GM12872 (cell line): ENCODE measurements at regions not wholly inside any gene's neighbourhood (a gene's known extent, or its start where the extent isn't known, plus 50 kb on each side); places are given as distances from the start of the nearest gene placed in this dataset.
A peak's percentile ranks its signal among the peaks of the same experiment; 100 is the strongest.

Source experiments
- CTCF ChIP-seq: IDR thresholded peaks from 3 replicates; pipeline ENCODE4 v1.5.1; 2011; ENCODE audit warnings: low read depth, mild to moderate bottlenecking, low read length, moderate library complexity; ENCODE audit not compliant: insufficient read depth

DNA sequence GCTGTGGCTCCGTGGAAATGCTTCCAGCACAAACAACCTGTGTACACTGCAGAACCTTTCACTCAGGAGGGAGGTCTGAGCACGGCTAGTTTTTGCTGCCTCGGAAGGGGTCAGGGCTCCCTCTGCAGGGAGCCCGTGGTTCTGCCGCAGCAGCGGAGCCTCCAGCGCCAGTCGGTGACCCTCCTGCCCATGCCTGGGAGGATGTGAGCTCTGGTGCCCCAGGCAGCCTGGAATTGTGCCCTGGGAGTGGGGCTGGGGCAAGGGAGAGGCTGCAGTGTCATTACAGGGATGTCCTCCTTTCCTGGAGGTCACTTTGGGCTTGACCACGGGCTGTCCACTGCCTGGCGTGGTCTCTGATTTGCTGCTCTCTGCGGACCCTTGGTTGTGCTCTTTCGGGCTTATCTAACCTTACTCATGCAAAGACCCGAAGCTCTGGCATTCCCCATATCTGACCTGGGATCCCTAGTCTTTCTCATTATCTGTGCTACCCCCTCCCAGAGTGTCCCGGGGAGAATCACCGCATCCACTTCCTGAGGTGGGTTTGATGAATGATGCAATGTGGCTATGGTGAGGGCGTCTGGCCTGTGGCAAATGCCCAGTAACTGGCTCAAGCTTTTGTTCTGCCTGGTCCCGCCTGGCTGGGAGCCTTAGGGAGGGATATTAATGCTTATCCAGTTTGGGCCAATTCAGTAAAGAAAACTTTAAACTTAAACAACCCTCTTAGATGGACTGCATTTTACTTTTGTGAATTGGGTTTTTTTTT lies 59.6 kb upstream of the TAGAP start:
- peak; percentile 99 for TF ChIP-seq CTCF

- TF ChIP-seq CTCF: no peak
Measured at GRCh38 chr6:159103396-159104162, 58.8 kb upstream of the TAGAP start.

DNA sequence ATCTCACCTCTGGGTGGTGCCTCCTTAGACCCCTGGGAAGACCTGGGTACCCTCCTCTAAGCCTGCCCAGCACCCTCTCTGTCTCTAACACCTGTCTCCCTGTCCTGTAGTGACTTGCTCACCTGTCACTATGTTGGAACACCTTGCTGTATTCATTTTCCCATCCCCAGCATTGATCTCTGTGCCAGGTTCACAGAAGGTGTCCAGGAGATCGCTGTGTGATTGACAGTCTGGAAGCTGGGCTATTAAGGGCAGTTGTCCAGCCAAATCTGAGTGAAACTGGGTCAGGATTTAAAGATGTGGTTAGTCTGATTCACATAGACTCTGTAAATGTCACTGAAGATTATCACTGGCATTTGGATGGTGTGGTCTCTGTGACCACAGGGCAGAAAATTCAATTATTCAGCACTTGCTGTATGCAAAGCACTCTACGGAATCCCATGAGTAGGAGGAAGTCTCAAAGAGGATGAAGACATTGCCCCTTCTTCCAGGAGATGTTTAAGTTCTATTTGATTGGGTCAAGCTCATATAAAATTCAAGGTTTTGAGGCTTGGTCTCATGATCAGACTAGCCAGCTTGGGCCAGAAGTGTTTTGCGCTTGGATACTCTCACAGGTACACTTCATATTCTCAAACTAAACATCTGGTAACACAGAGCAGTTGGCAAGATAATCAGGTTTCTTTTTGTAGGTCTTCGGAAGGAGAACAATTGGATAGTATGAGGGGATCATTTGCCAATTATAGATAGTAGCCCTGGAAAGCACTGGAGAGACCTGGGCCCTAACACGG lies 57.8 kb upstream of the TAGAP start:
- no peak for TF ChIP-seq CTCF

DNA sequence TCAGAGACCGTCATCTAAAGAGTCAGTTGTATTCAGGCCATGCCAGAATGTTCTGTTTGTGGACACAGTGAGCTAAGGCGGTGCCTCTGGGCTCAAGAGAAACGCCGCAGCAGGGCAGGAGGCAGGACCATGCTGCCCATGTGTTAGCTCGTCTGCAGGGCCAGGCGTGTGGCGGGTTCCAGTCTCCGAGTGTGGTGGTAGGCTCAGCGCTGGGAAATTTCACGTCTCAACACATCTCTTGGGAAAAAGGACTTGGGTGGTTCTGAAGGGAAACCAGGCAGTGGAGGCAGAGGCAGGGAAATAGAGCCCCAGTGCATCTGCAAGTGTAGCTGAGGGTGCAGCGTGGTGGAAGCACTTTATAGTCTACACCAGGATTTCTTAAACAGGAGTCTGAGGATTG lies 56.9 kb upstream of the TAGAP start:
- no peak for TF ChIP-seq CTCF

DNA sequence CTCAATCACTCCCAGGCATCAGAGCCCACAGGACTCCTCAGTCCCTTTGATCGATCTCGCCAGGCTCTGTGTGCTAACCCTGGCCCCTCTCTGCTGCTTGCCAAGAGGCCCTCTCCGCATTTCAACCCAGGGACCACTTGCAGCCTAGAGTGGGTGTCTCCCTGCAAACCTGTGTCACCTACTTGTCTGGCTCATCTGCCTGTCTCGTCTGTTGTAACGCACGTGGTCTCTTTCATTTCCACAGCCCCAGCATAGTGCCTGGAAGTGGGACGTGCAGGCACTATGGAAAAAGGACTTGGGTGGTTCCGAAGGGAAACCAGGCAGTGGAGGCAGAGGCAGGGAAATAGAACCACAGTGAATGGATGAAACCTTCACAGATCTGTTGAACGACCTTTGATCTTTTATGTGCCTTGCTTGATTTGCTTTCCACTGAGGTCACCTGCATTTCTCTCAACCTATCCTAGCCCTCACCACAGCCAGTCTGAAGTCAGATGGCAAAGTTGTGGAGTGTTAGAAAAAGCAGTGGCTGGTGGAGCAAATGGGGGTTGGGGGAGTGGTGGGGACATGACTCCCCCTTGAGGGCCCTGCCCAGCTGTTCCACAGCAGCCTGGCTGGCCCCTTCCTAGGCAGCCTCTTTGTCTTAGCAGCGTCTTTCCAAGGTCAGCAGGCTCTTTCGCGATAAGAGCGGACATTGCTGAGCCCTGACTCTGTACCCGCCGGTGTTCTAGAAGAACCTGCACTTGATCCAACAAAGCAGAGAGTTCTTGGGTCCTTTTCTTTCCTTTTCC lies 55.8 kb upstream of the TAGAP start:
- TF ChIP-seq CTCF: no peak

GRCh38 chr6:159099961-159100360 lies 55.2 kb upstream of the TAGAP start:
- TF ChIP-seq CTCF: no peak
